Karpas-422 (cell line): ENCODE measurements at regions not wholly inside any gene's neighbourhood (a gene's known extent, or its start where the extent isn't known, plus 50 kb on each side); places are given as distances from the start of the nearest gene placed in this dataset.

Source experiments
- DNase-seq: peaks from one replicate; pipeline ENCODE4 v3.0.0-alpha.2; 2015
- H2AFZ ChIP-seq: fragments of 200-600 bp; sonication (generic); 2 replicates; pipeline ENCODE4 v1.6.1; 2014; ENCODE audit warnings: antibody characterized with exemption, low read length, mixed read lengths
- H3K27ac ChIP-seq: fragments of 200-600 bp; sonication (generic); 2 replicates; pipeline ENCODE4 v1.5.1; 2014; ENCODE audit warnings: mild to moderate bottlenecking, low read length, moderate library complexity
- H3K27me3 ChIP-seq: fragments of 200-600 bp; sonication (generic); 2 replicates; pipeline ENCODE4 v1.6.1; 2014; ENCODE audit warnings: low read length, mixed read lengths
- H3K36me3 ChIP-seq: fragments of 200-600 bp; sonication (generic); 2 replicates; pipeline ENCODE4 v1.6.1; 2014; ENCODE audit warnings: low read length, mixed read lengths; ENCODE audit not compliant: insufficient read depth
- H3K4me1 ChIP-seq: fragments of 200-600 bp; sonication (generic); 2 replicates; pipeline ENCODE4 v1.6.1; 2014; ENCODE audit warnings: mild to moderate bottlenecking, low read length, mixed read lengths
- H3K4me2 ChIP-seq: fragments of 200-600 bp; sonication (generic); 2 replicates; pipeline ENCODE4 v1.6.1; 2014; ENCODE audit warnings: low read length, low read depth, mild to moderate bottlenecking; ENCODE audit not compliant: poor library complexity, severe bottlenecking
- H3K4me3 ChIP-seq: fragments of 200-600 bp; sonication (generic); 2 replicates; pipeline ENCODE4 v1.5.1; 2014; ENCODE audit warnings: mild to moderate bottlenecking, antibody characterized with exemption, low read length, mixed read lengths
- H3K79me2 ChIP-seq: fragments of 200-600 bp; sonication (generic); 2 replicates; pipeline ENCODE4 v1.6.1; 2014; ENCODE audit warnings: mild to moderate bottlenecking, low read length, mixed read lengths
- H3K9ac ChIP-seq: fragments of 200-600 bp; sonication (generic); 2 replicates; pipeline ENCODE4 v1.6.0; 2014; ENCODE audit warnings: low read length
- H3K9me2 ChIP-seq: fragments of 200-600 bp; sonication (generic), shearing (Covaris generic); replicated peaks from 2 replicates; pipeline ENCODE4 v1.6.0; 2014; ENCODE audit warnings: mild to moderate bottlenecking, low read length, moderate library complexity; ENCODE audit not compliant: insufficient read depth
- H3K9me3 ChIP-seq: fragments of 300-700, 200-600 bp; sonication (generic); 2 replicates; pipeline ENCODE4 v1.6.1; 2014; ENCODE audit warnings: low read length, mixed read lengths
- H4K20me1 ChIP-seq: fragments of 200-600 bp; sonication (generic); 2 replicates; pipeline ENCODE4 v1.6.1; 2014; ENCODE audit warnings: mild to moderate bottlenecking, antibody characterized with exemption, low read length, low read depth; ENCODE audit not compliant: insufficient read depth

DNA sequence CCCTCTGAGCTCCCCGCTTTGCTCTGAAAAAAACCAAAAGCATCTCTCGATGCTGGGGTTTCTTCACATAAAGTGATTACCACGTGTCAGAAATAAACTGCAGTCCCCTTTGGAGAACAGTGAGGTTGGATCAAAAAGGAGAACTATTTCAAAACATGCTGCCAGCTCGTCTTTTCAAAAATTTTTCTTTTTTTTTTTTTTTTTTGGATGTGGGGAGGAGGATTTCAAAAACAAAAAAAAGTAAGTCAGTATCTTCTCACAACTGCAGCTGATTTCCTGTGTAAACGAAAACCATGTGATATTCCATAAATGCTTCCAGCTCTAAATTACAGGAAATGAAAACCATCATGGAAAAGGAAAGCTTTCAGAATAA, 155.0 kb upstream of the LYZL2 start:
- no peak overlapping the region for H3K4me3 ChIP-seq
- H3K79me2 ChIP-seq, result no peaks in the 10 kb centered on the region
- no peak overlapping the region for H3K27ac ChIP-seq
- no peak overlapping the region for H3K9ac ChIP-seq
- no peaks in the 10 kb centered on the region for H3K4me1 ChIP-seq
- no peaks in the 10 kb centered on the region for H3K9me3 ChIP-seq
- no peak overlapping the region for H3K4me2 ChIP-seq
- no peaks in the 10 kb centered on the region for H3K36me3 ChIP-seq
- H3K9me2 ChIP-seq, result no peaks in the 10 kb centered on the region
- H2AFZ ChIP-seq, result no peak overlapping the region
- no peaks in the 10 kb centered on the region for H3K27me3 ChIP-seq
- no peaks in the 10 kb centered on the region for H4K20me1 ChIP-seq
- DNase-seq, result no peak

DNA sequence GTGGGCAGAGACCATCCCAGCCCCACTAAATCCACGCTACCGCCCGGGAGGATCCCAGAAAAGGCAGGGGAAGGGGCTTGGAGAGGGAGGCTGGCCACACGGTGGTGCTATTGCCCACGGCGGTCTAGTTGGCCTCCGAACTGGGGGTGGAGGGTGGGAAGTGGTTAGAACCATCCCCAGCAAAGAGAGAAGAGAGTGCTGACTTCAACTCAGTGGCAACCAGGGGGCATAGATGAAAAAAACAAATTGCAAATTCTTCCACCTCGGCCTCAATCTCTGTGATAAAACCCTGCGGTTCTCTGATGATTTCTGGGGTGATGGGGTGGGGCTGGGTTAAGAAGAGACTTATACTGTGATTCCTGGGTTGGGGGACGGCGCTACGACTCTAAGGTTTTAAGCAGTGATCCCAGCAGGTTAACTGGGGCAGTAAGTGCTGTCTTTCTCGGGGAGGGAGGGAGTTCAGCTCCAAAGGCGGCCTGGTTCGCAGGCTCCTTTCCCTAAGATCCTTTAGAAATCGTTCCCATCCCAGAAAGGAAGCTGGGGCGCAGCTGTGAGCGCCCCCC, 154.5 kb upstream of the LYZL2 start:
- no peak overlapping the region for H2AFZ ChIP-seq
- H3K36me3 ChIP-seq, result no peaks in the 10 kb centered on the region
- H3K27me3 ChIP-seq, result no peaks in the 10 kb centered on the region
- DNase-seq, result peak; percentile 71
- no peak overlapping the region for H3K4me3 ChIP-seq
- no peaks in the 10 kb centered on the region for H3K9me3 ChIP-seq
- no peak overlapping the region for H3K27ac ChIP-seq
- H3K4me2 ChIP-seq, result no peak overlapping the region
- H3K9ac ChIP-seq, result no peak overlapping the region
- H3K9me2 ChIP-seq, result no peaks in the 10 kb centered on the region
- H3K4me1 ChIP-seq, result no peaks in the 10 kb centered on the region
- H4K20me1 ChIP-seq, result no peaks in the 10 kb centered on the region
- H3K79me2 ChIP-seq, result no peaks in the 10 kb centered on the region

DNA sequence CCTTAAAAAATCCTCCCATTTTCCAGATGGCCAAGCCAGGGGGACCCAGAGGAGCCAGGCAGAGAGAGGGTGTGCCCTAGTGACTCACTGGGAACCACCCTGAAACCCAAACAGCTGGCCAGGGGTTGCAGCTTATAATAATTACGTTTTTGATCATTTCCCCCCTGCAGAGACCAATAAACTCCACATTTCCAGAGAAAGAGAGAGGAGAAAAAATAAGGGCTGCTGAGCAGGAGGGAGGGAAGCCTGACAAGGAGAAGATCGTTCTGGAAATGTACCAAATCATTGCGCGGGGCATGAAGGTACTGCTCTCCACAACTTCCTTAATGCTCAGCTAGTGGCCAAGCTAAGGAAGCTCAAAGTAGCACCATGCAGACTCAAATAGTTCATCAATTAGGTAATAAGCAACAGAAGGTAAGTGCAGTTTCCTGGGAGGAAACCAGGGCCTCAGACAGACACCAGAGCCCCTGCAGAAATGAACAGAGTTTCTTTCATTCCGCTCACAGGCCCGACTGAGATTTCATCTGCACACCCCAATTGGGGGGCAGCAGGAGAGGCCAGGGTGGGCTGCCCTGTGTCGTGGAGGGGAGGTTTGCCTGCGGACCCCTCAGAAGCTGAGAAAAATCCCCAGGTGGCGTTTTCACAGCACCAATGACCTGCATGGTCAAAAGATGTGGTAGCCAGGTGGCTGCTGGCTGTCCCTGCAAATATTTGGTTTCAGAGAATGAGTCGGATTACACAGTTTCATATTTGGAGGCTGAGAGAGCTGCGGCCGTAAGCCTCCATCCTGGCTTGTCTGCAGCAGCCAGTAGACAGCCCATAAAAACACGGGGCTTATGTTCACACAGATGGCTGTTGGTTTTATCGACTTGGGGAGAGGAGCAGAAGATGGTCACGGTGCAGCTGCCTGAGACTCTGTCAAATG, 153.2 kb upstream of the LYZL2 start:
- H4K20me1 ChIP-seq, result no peaks in the 10 kb centered on the region
- no peak for DNase-seq
- H3K9me2 ChIP-seq, result no peaks in the 10 kb centered on the region
- no peaks in the 10 kb centered on the region for H3K36me3 ChIP-seq
- no peak overlapping the region for H3K27ac ChIP-seq
- no peak overlapping the region for H3K4me3 ChIP-seq
- no peaks in the 10 kb centered on the region for H3K4me1 ChIP-seq
- H2AFZ ChIP-seq, result no peak overlapping the region
- H3K9me3 ChIP-seq, result no peaks in the 10 kb centered on the region
- no peaks in the 10 kb centered on the region for H3K27me3 ChIP-seq
- H3K9ac ChIP-seq, result no peak overlapping the region
- H3K79me2 ChIP-seq, result no peaks in the 10 kb centered on the region
- H3K4me2 ChIP-seq, result no peak overlapping the region

DNA sequence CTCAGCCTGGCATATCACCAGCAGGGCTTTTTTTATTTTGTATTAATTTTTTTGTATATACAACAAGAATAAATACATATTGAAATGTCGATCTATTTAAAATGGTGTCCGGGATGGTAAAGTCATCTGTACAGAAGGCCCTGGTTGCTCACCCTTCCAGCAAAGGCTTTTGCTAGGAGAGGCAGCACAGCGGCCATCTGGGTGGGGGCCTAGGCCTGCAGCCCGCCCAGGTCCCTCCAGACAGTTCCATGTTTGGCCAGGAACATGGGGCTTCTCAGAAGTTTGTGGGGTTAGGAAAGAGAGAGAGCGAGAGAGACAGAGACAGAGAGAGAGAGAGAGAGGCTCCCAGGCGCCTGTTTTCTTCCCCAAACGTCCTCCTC, 152.6 kb upstream of the LYZL2 start:
- H3K27ac ChIP-seq, result no peak overlapping the region

DNA sequence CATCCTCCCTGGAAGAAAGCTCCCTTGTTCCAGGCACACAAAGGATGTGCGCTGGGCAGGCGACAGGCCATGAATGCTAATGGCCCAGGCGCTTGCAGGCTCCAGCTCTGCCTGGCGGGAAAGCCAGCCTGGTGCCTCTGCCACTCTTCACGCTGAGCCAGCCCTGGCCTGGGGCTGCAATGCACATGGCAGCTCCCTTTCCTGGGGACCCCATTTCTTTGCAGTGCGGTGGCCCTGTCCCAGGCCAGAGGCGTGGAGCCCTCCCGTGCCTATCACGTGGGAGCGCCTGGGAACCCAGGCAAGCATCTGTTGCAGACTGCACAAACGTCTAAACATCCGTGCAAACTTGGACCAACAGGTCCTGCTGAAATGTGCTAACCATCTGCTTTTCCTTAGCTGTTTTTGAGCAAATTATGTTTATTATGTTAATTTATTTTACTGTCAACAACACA, 152.1 kb upstream of the LYZL2 start:
- DNase-seq, result no peak
- no peaks in the 10 kb centered on the region for H3K9me3 ChIP-seq
- H3K4me1 ChIP-seq, result no peaks in the 10 kb centered on the region
- H3K36me3 ChIP-seq, result no peaks in the 10 kb centered on the region
- H2AFZ ChIP-seq, result no peak overlapping the region
- H3K27ac ChIP-seq, result no peak overlapping the region
- no peak overlapping the region for H3K4me3 ChIP-seq
- H3K9ac ChIP-seq, result no peak overlapping the region
- H3K9me2 ChIP-seq, result no peaks in the 10 kb centered on the region
- H3K27me3 ChIP-seq, result no peaks in the 10 kb centered on the region
- no peaks in the 10 kb centered on the region for H4K20me1 ChIP-seq
- no peak overlapping the region for H3K4me2 ChIP-seq
- no peaks in the 10 kb centered on the region for H3K79me2 ChIP-seq

More for the DNA sequence above, 152.6 kb upstream of the LYZL2 start:
- no peak overlapping the region for H3K9ac ChIP-seq
- no peaks in the 10 kb centered on the region for H3K9me2 ChIP-seq
- no peaks in the 10 kb centered on the region for H3K36me3 ChIP-seq
- H3K79me2 ChIP-seq, result no peaks in the 10 kb centered on the region
- H3K4me3 ChIP-seq, result no peak overlapping the region
- H3K27me3 ChIP-seq, result no peaks in the 10 kb centered on the region
- no peaks in the 10 kb centered on the region for H4K20me1 ChIP-seq
- H3K9me3 ChIP-seq, result no peaks in the 10 kb centered on the region
- no peaks in the 10 kb centered on the region for H3K4me1 ChIP-seq
- no peak for DNase-seq
- no peak overlapping the region for H2AFZ ChIP-seq
- H3K4me2 ChIP-seq, result no peak overlapping the region

DNA sequence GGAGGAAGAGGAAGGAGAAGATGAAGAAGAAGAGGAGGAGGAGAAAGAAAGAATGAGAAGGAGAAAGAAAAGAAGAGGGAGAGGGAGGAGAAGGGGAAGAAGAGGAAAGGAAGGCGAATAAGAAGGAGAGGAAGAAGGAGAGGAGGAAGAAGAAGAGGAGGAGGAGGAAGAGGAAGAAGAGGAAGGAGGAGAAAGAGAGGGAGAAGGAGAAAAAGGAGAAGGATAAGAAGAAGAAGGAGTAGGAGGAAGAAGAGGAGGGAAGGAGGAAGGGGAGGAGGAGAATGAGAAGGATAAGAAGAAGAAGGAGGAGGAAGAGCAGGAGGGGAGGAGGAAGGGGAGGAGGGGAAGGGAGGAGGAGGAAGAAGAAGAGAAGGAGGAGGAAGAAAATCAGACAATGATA, 149.2 kb upstream of the LYZL2 start:
- H3K79me2 ChIP-seq, result no peaks in the 10 kb centered on the region
- no peak overlapping the region for H2AFZ ChIP-seq
- no peak overlapping the region for H3K9ac ChIP-seq
- H3K27ac ChIP-seq, result no peak overlapping the region
- H3K9me3 ChIP-seq, result no peaks in the 10 kb centered on the region
- DNase-seq, result no peak
- no peaks in the 10 kb centered on the region for H4K20me1 ChIP-seq
- no peaks in the 10 kb centered on the region for H3K36me3 ChIP-seq
- H3K4me1 ChIP-seq, result no peaks in the 10 kb centered on the region
- H3K27me3 ChIP-seq, result no peaks in the 10 kb centered on the region
- no peaks in the 10 kb centered on the region for H3K9me2 ChIP-seq
- no peak overlapping the region for H3K4me3 ChIP-seq
- no peak overlapping the region for H3K4me2 ChIP-seq

DNA sequence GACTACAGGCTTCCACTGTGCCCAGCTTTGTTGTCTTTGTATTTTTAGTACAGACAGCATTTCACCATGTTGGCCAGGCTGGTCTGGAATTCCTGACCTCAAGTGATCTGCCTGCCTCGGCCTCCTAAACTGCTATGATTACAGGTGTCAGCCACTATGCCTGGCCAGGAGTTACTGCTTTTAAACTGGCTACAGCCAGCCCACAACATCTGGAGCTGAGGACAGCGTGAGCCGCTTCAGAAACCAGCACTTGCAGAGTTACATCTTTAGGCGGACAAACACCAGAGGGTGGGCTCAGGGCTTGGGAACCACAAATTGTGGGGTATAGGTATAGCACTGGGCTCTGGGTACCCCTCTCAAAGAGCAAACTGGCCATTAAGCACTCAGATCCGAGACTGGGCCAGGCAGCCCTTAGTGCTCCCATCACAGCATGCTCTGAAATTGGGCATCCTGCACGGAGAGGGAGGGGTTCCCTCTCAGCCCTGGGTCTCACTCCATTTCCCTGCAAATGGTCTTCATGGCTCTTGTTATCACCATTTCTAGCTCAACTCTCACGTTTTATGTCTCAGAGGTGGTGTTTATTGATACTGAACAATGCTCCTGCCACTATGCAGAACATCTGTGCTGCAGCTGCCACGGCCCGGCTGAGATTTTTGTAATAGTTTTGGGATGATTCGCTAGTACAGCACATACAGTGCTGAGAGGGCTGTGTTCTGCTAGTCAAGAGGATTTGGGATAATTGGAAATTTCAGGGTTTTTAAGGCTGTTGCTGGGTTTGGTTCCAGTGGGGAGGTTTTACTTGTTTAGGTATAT, 146.4 kb upstream of the LYZL2 start:
- Histone ChIP-seq H3K9me3 (no peaks in the 10 kb centered on the region), H3K9ac (no peak overlapping the region), H3K36me3 (no peaks in the 10 kb centered on the region), H2AFZ (no peak overlapping the region), H3K4me1 (no peaks in the 10 kb centered on the region), H3K27me3 (no peaks in the 10 kb centered on the region), H4K20me1 (no peaks in the 10 kb centered on the region), H3K27ac (no peak overlapping the region), H3K4me3 (no peak overlapping the region), H3K4me2 (no peak overlapping the region), H3K79me2 (no peaks in the 10 kb centered on the region), H3K9me2 (no peaks in the 10 kb centered on the region)
- no peak for DNase-seq

DNA sequence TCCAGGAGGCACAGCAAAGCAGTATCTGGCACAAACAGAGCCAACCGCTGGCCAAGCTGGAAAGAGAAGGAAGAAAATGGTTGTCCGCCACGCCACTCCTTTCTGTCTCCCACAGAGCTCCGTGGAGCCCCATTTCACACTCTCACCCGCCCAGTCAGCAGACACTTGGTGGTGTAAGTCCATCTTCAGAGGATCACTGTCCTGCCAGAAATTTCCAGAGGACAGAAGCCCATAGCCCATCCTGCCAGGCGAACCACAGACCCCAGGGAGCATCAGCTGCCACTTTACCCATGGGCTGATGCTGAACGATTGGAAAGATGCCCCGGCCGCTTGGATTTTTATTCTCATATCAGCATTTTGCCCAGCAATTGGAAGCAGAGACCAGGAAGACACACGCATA, 144.7 kb upstream of the LYZL2 start:
- no peaks in the 10 kb centered on the region for H3K4me1 ChIP-seq
- H3K4me2 ChIP-seq, result no peak overlapping the region
- H3K27me3 ChIP-seq, result peaks cover 5% of the 10 kb centered on the region; the same call in 1 of the 2 replicates
- H3K4me3 ChIP-seq, result no peak overlapping the region
- no peak overlapping the region for H3K9ac ChIP-seq
- no peak for DNase-seq
- no peaks in the 10 kb centered on the region for H3K9me2 ChIP-seq
- no peak overlapping the region for H3K27ac ChIP-seq
- H3K79me2 ChIP-seq, result no peaks in the 10 kb centered on the region
- no peaks in the 10 kb centered on the region for H3K36me3 ChIP-seq
- H4K20me1 ChIP-seq, result no peaks in the 10 kb centered on the region
- no peak overlapping the region for H2AFZ ChIP-seq
- H3K9me3 ChIP-seq, result peaks cover 6% of the 10 kb centered on the region; the same call in 1 of the 2 replicates
